DMS153 treated with DMSO at 0.1 percent for 48 hours (cell line): ENCODE measurements at regions not wholly inside any gene's neighbourhood (a gene's known extent, or its start where the extent isn't known, plus 50 kb on each side); places are given as distances from the start of the nearest gene placed in this dataset.
"Not testable (repeated sequence)": the region's sequence is repeated elsewhere in the genome, so short reads cannot be mapped to it uniquely, and the experiment has no call there.

Source experiments
- DNase-seq: peaks from one replicate; lab custom pipeline; 2025; ENCODE audit not compliant: unreplicated experiment; lab: John Stamatoyannopoulos, UW

- no peak for DNase-seq
These were observed 157.3 kb upstream of the CDK1 start for GRCh38 chr10:60621018-60621417.

GRCh38 chr10:60618861-60619260, 159.4 kb upstream of the CDK1 start:
- DNase-seq: no peak

GRCh38 chr10:60615541-60615940, 162.7 kb upstream of the CDK1 start:
- DNase-seq: no peak

DNA sequence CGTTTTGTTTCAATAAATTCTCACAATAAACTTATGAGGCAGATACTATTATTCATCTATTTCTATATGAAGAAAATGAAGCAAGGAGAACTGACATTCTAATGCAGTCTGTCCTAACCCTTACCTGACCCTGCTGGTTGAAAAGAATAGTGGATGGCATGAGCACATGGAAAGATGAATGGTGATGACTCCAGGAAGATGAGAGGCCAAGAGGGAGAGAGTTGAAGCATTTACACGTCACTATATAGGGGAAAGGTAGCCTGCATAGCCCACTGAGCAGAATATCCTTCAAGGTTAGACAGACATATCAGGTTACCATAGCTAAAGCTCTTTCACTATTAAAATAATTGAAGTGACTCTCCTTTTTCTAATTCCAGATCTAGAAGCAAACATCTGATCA, 163.9 kb upstream of the CDK1 start:
- no peak for DNase-seq

GRCh38 chr10:60613434-60613833, 164.8 kb upstream of the CDK1 start:
- DNase-seq: no peak

GRCh38 chr10:60611291-60611747, 167.0 kb upstream of the CDK1 start:
- no peak for DNase-seq

DNA sequence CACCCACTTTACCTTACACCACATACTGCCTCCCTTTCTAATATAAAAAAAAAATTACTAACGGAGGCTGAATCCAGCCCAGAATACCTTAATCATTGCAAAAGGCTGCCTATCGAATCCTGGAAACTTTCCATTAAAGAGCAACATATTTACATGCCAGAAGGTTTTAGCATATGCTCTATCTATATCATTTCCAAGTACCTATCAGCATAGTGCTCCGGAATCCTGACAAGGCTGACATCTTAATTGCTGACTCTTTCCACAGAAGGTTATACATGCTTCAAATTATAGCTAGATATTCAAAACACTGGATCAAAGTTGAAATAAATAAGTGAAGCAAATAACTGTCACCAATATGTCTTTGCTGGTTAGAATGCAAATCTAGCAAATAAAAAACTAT, 170.9 kb upstream of the CDK1 start:
- no peak for DNase-seq

DNA sequence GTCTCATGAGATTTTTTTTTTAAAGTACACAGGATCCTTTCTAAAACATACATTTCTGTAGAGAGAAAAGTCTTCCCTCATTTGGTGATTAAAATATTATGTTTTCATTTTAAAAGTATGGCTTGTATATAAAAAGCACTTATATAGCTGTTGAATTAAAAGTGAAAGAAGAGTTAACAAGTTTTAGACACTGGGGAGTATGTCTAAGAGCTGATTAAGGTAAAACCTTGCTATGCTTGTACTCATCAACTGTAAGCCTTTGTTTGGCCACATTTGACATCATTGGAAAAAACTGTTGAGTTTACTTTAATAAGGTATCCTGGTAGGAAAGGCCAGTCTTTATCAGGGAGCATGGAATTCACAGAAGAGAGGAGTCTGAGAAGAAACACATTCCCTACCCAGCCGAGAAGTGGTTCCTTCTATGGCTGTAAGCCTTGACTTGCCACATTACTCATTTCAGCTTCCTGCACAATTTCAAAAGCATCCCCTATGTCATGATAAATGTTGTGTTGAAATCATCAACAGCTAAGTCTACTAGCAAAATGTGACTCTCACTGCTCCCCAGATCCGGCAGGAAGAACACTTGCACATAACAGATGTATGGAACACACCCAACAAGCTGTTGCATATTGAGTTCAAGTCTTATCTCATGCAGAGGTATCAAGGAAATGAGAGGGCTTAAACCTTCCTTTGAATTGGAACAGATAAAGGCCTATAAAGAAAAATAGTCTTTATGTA, 171.8 kb upstream of the CDK1 start:
- no peak for DNase-seq

- DNase-seq: no peak
These were observed 172.8 kb upstream of the CDK1 start for GRCh38 chr10:60605476-60605875.

DNA sequence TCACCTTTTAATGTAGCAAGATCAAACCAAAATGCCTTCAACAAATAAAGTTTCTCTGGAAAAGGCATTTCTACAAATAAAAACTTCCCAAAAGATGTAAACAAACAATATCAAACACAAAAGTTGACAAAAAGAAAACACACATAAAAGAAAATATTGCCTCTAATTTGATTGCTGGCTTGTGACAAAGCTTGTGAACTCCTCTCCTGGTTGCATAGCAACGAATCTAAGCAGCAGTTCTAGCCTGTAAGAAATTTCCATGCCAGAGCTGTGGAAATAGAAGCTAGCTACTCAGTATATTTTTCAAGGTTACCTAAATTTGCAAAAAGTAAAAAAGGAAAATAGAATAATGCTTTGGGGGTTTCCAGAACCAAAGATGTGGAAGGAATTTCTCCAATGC, 173.9 kb upstream of the CDK1 start:
- DNase-seq: no peak

DNA sequence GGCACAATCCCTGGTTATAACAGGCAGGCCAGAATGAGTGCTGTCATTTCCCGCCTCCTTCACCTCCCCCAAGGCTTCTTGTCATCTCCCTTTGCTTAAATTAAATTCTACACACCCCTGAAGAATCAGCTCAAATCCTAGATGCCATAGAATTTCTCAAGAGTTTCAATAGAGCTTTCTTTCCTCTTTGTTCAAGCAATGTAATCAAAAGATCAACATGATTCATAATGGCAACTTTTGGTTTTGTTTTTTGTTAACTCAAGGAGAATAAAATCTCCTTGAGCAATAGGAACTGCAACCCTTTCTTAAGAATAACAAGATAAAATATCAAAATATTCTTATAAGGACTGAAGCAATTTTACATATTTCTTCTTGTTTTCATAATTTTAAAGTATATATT, 180.8 kb upstream of the CDK1 start:
- no peak for DNase-seq

- DNase-seq: no peak
These were observed 182.4 kb upstream of the CDK1 start for GRCh38 chr10:60595852-60596251.

DNA sequence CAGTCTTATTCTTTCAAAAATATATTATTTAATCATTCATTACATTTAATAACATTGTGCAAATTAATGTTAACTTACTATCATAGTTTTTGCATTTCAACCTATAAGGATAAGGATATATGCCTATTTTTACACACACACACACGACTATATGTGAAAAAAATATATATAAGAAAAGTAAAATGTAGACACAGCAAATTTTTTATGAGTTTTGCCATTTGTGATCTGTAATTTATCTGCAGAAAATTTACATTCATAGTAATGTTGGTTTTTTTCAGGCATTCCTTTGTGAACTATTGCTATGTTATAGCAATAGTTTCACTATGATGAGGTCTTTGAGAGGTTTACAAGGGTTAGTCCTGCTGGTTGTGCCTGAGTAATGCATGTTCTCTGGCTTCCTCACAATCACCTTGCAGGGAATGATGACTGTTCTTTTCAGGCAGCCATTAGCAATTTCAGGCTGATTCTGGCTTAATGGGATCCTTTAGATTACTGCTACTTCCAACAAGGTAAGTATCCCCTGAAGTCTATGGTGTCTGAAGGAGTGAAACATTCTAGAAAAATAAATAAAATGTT, 183.7 kb upstream of the CDK1 start:
- no peak for DNase-seq

GRCh38 chr10:60591119-60591518, 187.2 kb upstream of the CDK1 start:
- no peak for DNase-seq

- no peak for DNase-seq
These were observed 188.9 kb upstream of the CDK1 start for GRCh38 chr10:60589376-60589775.

GRCh38 chr10:60581782-60582181, 192.1 kb upstream of the ANK3 start:
- DNase-seq: not testable (repeated sequence)

GRCh38 chr10:60578217-60578616, 188.5 kb upstream of the ANK3 start:
- no peak for DNase-seq

GRCh38 chr10:60576130-60577069, 186.7 kb upstream of the ANK3 start:
- DNase-seq: no peak

- no peak for DNase-seq
These were observed 185.4 kb upstream of the ANK3 start for GRCh38 chr10:60575105-60575504.

- no peak for DNase-seq
These were observed 184.7 kb upstream of the ANK3 start for GRCh38 chr10:60574388-60574787.

DNA sequence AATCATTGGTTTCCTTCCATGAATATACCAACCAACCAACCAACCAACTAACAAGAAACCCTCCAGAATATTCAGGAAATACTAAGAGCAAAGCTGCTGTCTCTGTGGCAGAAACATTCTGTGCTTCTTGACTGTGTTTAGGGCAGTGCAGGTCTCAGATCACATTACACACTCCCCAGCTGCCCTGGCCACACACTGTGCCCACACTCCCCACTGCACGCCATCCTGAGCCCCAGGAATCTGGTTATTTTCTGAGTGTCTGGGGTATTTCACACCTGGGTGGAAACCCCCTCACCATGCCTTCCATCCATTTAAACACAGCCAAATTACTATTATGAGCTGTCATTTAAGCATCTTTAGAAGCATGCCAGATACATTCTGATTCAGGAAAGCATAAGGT, 183.7 kb upstream of the ANK3 start:
- DNase-seq: no peak
